K562 (cell line): ENCODE measurements at regions not wholly inside any gene's neighbourhood (a gene's known extent, or its start where the extent isn't known, plus 50 kb on each side); places are given as distances from the start of the nearest gene placed in this dataset.

Source experiments
- ATAC-seq: fragments of 200-7000 bp; cut with Tn5 transposase; 3 replicates; pipeline ENCODE4 v1.9.1; 2020; ENCODE audit warnings: moderate library complexity
- BruUV-seq: library from RNA; stranded (reverse); fragments of 400-500 nt; replicated peaks from 2 replicates; lab custom pipeline; 2021; lab: Mats Ljungman, UMichigan
- CTCF ChIA-PET: fragments of 300-600 bp; formaldehyde crosslinking; extraction: SDS; loops from one replicate; lab custom pipeline; 2021; ENCODE audit warnings: low intra/inter-chr PET ratio; lab: Yijun Ruan, JAX
- POLR2A ChIA-PET: fragments of 300-600, 350-650 bp; sonication (Branson Sonifier 250); formaldehyde crosslinking; extraction: SDS; loops from one replicate; lab custom pipeline; 2021; ENCODE audit warnings: antibody characterized with exemption, inconsistent platforms; lab: Yijun Ruan, JAX
- DNase-seq, 4 experiments: peaks; one replicate each; pipeline versions ENCODE4 v3.0.0 to v3.0.0-alpha.2; 2011 to 2018; ENCODE audit warnings: low spot score in 3 of 4, mixed read lengths in 3 of 4; ENCODE audit errors: extremely low read depth in 1 of 4
- FAIRE-seq: peaks from 2 replicates; lab custom pipeline; 2011; peaks lifted over from hg19 to GRCh38; lab: Jason Lieb, UNC
- H2AFZ ChIP-seq: 2 replicates; pipeline ENCODE4 v1.6.0; 2011; ENCODE audit warnings: low read depth, low read length, control low read depth, inconsistent platforms
- H3K27ac ChIP-seq: fragments of 200-600 bp; 3 replicates; pipeline ENCODE4 v1.8.0; 2011; ENCODE audit warnings: low read depth, mild to moderate bottlenecking, control low read depth, inconsistent platforms, low read length, moderate library complexity, mixed read lengths; ENCODE audit errors: extremely low read depth
- H3K27me3 ChIP-seq, 2 experiments: fragments of 300-600 bp in 1 of 2; 2 replicates in 1 of 2; 3 replicates in 1 of 2; pipeline versions ENCODE4 v1.6.0 to v1.8.0; 2011; ENCODE audit warnings: inconsistent platforms in 2 of 2, low read length in 2 of 2, mild to moderate bottlenecking in 1 of 2, mixed read lengths in 1 of 2, moderate library complexity in 1 of 2; ENCODE audit not compliant: control insufficient read depth in 2 of 2, insufficient read depth in 2 of 2
- H3K36me3 ChIP-seq: fragments of 300-600 bp; 3 replicates; pipeline ENCODE4 v1.8.0; 2011; ENCODE audit warnings: mild to moderate bottlenecking, low read length, inconsistent platforms; ENCODE audit not compliant: control insufficient read depth, insufficient read depth
- H3K4me1 ChIP-seq, 2 experiments: fragments of 200-600 bp in 1 of 2; replicated peaks in 1 of 2; 2 replicates in 1 of 2; 3 replicates in 1 of 2; pipeline versions ENCODE4 v1.5.1 to v1.8.0; 2011; ENCODE audit warnings: inconsistent platforms in 2 of 2, low read length in 2 of 2, mild to moderate bottlenecking in 1 of 2, mixed read lengths in 1 of 2, moderate library complexity in 1 of 2; ENCODE audit not compliant: control insufficient read depth in 2 of 2, insufficient read depth in 2 of 2
- H3K4me2 ChIP-seq: 2 replicates; pipeline ENCODE4 v1.6.1; 2011; ENCODE audit warnings: low read length, control low read depth, inconsistent platforms, mixed read lengths; ENCODE audit not compliant: insufficient read depth
- H3K4me3 ChIP-seq: fragments of 200-600 bp; sonication (generic), shearing (Covaris generic); 2 replicates; pipeline ENCODE4 v1.5.1; 2016; ENCODE audit warnings: control low read depth, inconsistent platforms
- H3K79me2 ChIP-seq: fragments of 200-600 bp; 3 replicates; pipeline ENCODE4 v1.8.0; 2011; ENCODE audit warnings: low read length, inconsistent platforms; ENCODE audit not compliant: control insufficient read depth, insufficient read depth
- H3K9ac ChIP-seq, 2 experiments: 2 replicates each; pipeline versions ENCODE4 v1.6.0 to v1.6.1; 2011; ENCODE audit warnings: low read depth in 2 of 2, low read length in 2 of 2, control low read depth in 1 of 2, inconsistent platforms in 1 of 2, mild to moderate bottlenecking in 1 of 2, mixed read lengths in 1 of 2; ENCODE audit not compliant: insufficient read depth in 1 of 2
- H3K9me1 ChIP-seq: one replicate; pipeline ENCODE4 v1.6.0; 2011; ENCODE audit warnings: inconsistent platforms, mild to moderate bottlenecking, low read length, moderate library complexity; ENCODE audit not compliant: control insufficient read depth, insufficient read depth
- H3K9me3 ChIP-seq: replicated peaks from 2 replicates; pipeline ENCODE4 v1.5.1; 2011; ENCODE audit warnings: low read depth, low read length, inconsistent platforms; ENCODE audit not compliant: control insufficient read depth, insufficient read depth
- H4K20me1 ChIP-seq: replicated peaks from 2 replicates; pipeline ENCODE4 v1.6.1; 2011; ENCODE audit warnings: low read length, inconsistent platforms, mixed read lengths; ENCODE audit not compliant: control insufficient read depth, insufficient read depth
- EHMT2 ChIP-seq: fragments of 450-650 bp; IDR thresholded peaks from 2 replicates; pipeline ENCODE4 v1.6.1; 2018; ENCODE audit warnings: antibody characterized with exemption
- ELF1 ChIP-seq: fragments of 200-800 bp; sonication (Bioruptor generic); IDR thresholded peaks from 2 replicates; pipeline ENCODE4 v1.6.1; 2016; ENCODE audit warnings: missing genetic modification characterization, missing compliant biosample characterization
- ILK ChIP-seq: fragments of 450-650 bp; IDR thresholded peaks from 2 replicates; pipeline ENCODE4 v1.6.1; 2016; ENCODE audit warnings: missing genetic modification characterization, low read depth, mild to moderate bottlenecking, missing compliant biosample characterization, moderate library complexity, borderline replicate concordance
- KDM2B ChIP-seq: fragments of 250-450 bp; sonication (Bioruptor Pico); IDR thresholded peaks from 2 replicates; pipeline ENCODE4 v1.8.0; 2021; ENCODE audit warnings: mild to moderate bottlenecking, moderate library complexity
- MTF1 ChIP-seq: fragments of 250-450 bp; sonication (Bioruptor Pico); IDR thresholded peaks from 2 replicates; pipeline ENCODE4 v1.9.0; 2021; ENCODE audit warnings: moderate library complexity, mild to moderate bottlenecking, inconsistent platforms, borderline replicate concordance
- NKRF ChIP-seq: fragments of 450-650 bp; IDR thresholded peaks from 2 replicates; pipeline ENCODE4 v1.6.1; 2016; ENCODE audit warnings: borderline replicate concordance
- POLR2B ChIP-seq: fragments of 450-650 bp; IDR thresholded peaks from 2 replicates; pipeline ENCODE4 v1.6.1; 2018; ENCODE audit warnings: low read depth; ENCODE audit not compliant: partially characterized antibody
- POLR3A ChIP-seq: IDR thresholded peaks from 2 replicates; pipeline ENCODE4 v1.6.1; 2011; ENCODE audit warnings: borderline replicate concordance, mild to moderate bottlenecking, moderate library complexity; ENCODE audit not compliant: insufficient read length, insufficient read depth; ENCODE audit errors: extremely low read depth
- PURB ChIP-seq: sonication (generic); formaldehyde crosslinking; IDR thresholded peaks from 2 replicates; pipeline ENCODE4 v1.9.0; 2021; ENCODE audit warnings: low read depth, mild to moderate bottlenecking, missing genetic modification reagents
- RBBP5 ChIP-seq: fragments of 200-600 bp; sonication (generic); IDR thresholded peaks from 2 replicates; pipeline ENCODE4 v1.6.1; 2012; ENCODE audit warnings: borderline replicate concordance, mild to moderate bottlenecking, low read length, control low read depth, inconsistent platforms; ENCODE audit not compliant: insufficient read depth, poor library complexity, severe bottlenecking
- SMAD2 ChIP-seq: fragments of 150-350 bp; IDR thresholded peaks from 2 replicates; pipeline ENCODE4 v1.6.1; 2014; ENCODE audit warnings: low read depth, mild to moderate bottlenecking, low read length
- TFAP4 ChIP-seq: sonication (generic); formaldehyde crosslinking; IDR thresholded peaks from 2 replicates; pipeline ENCODE4 v1.8.0; 2022; ENCODE audit warnings: missing genetic modification reagents, mild to moderate bottlenecking, moderate library complexity, borderline replicate concordance
- XRCC4 ChIP-seq: IDR thresholded peaks from one replicate; pipeline ENCODE4 v1.6.1; 2011; ENCODE audit not compliant: insufficient read depth, insufficient read length; ENCODE audit errors: extremely low read depth
- ZBTB12 ChIP-seq: fragments of 250-450 bp; sonication (Bioruptor Pico); IDR thresholded peaks from 2 replicates; pipeline ENCODE4 v1.4.0; 2020
- ZFP30 ChIP-seq: fragments of 250-450 bp; sonication (Bioruptor Pico); IDR thresholded peaks from 2 replicates; pipeline ENCODE4 v1.8.0; 2022; ENCODE audit warnings: moderate library complexity, mild to moderate bottlenecking, inconsistent platforms, borderline replicate concordance
- WGBS: fragments of 100-300 bp; shearing (Covaris generic); methylation state at CpG from one replicate; pipeline ENCODE4 v1.1.6; 2016; ENCODE audit warnings: low coverage, mixed read lengths; ENCODE audit not compliant: insufficient coverage; ENCODE audit errors: missing lambda C conversion rate; 5-methylcytosine and 5-hydroxymethylcytosine counted together
- in situ Hi-C: fragments of 300-500 bp; cut with MboI; formaldehyde crosslinking; loops from 4 replicates; pipeline ENCODE4 v1.15.0; 2018; ENCODE audit warnings: inconsistent platforms, mixed read lengths
- intact Hi-C: fragments of 100-400 bp; cut with micrococcal nuclease; formaldehyde crosslinking; loops from 2 replicates; pipeline ENCODE4 v1.14.2; 2022

DNA sequence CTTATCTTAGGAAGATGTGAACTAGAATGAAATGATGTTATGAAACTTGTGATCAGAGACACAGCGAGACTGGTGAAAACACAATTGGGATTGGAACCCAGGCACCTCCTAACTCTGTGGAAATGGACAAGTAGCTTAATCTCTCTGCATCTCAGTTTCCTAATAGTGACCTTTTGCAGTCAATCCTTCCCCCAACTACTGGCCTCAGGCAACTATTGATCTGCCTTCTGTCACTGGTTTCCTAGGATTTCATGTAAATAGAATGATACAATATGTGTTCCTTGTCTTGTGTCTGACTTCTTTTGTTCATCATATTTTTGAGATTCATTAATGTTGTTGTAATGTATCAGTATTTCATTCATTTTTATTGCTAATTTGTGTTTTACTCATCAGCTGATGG, 341.7 kb downstream of the REEP3 start:
- H3K4me1 ChIP-seq: no peaks in the 10 kb centered on the region
- no peak overlapping the region for H3K27ac ChIP-seq
- ATAC-seq: no peak
- H3K4me3 ChIP-seq: no peak overlapping the region
- H4K20me1 ChIP-seq: no peaks in the 10 kb centered on the region
- H3K4me2 ChIP-seq: no peak overlapping the region
- H3K9me1 ChIP-seq: no peaks in the 10 kb centered on the region
- DNase-seq: no peak
- intact Hi-C loops (no loop called here), in situ Hi-C loops (no loop called here)
- BruUV-seq: no TSS peak
- POLR2A ChIA-PET: no interaction called here
- H3K9me3 ChIP-seq: no peaks in the 10 kb centered on the region
- 0% methylated on average over 1 of the region's 1 CpG for WGBS
- CTCF ChIA-PET: interaction anchor here (0.7 kb wide), 1 partner anchor 63 kb away, joined by 3 read pairs; no protein-coding TSS in a partner anchor
- H2AFZ ChIP-seq: no peak overlapping the region
- H3K79me2 ChIP-seq: no peaks in the 10 kb centered on the region
- TF ChIP-seq KDM2B (CRISPR knock-in tag) (no peak), ELF1 (tag) (no peak), ILK (tag) (no peak), MTF1 (CRISPR knock-in tag) (no peak), PURB (CRISPR knock-in tag) (no peak), POLR2B (no peak), ZBTB12 (no peak), RBBP5 (no peak), XRCC4 (no peak), EHMT2 (no peak), ZFP30 (CRISPR knock-in tag) (no peak), TFAP4 (CRISPR knock-in tag) (no peak), SMAD2 (no peak), NKRF (no peak), POLR3A (no peak)
- H3K9ac ChIP-seq: no peak overlapping the region
- FAIRE-seq: no peak
- H3K36me3 ChIP-seq: no peaks in the 10 kb centered on the region
- no peaks in the 10 kb centered on the region for H3K27me3 ChIP-seq
